OCI-LY1 (cell line): ENCODE measurements at regions not wholly inside any gene's neighbourhood (a gene's known extent, or its start where the extent isn't known, plus 50 kb on each side); places are given as distances from the start of the nearest gene placed in this dataset.

ENCODE experiments used
- EZH2 ChIP-seq: fragments of 200-600 bp; sonication (generic), shearing (Covaris generic); IDR thresholded peaks from 2 replicates; pipeline ENCODE4 v1.8.0; 2017; ENCODE audit warnings: borderline replicate concordance, mixed run types, mild to moderate bottlenecking, antibody characterized with exemption, low read length, moderate library complexity, mixed read lengths
- TF ChIP-seq, protein P1 (sequence below): fragments of 200-600 bp; sonication (generic), shearing (Covaris generic); IDR thresholded peaks from 2 replicates; pipeline ENCODE4 v1.5.1; 2017; ENCODE audit warnings: mild to moderate bottlenecking, antibody characterized with exemption, low read length, moderate library complexity, mixed read lengths

DNA sequence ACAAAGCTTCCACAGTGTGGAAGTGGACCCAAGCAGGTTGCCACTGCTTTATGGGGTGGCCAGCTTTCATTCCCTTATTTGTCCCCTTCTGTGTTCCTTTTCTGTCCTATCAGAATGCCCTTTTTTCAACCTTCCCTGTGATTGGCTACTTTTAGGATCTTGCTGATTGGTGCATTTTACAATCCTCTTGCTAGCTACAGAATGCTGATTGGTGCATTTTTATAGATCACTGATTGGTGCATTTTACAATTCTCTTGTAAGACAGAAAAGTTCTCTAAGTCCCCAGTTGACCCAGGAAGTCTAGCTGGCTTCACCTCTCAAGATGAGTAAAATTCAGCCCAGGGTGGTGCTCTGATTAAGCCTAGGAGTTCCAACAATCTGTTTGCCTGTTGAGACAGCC lies 157.2 kb upstream of the ERCC6L2 start:
- TF ChIP-seq, protein P1, sequence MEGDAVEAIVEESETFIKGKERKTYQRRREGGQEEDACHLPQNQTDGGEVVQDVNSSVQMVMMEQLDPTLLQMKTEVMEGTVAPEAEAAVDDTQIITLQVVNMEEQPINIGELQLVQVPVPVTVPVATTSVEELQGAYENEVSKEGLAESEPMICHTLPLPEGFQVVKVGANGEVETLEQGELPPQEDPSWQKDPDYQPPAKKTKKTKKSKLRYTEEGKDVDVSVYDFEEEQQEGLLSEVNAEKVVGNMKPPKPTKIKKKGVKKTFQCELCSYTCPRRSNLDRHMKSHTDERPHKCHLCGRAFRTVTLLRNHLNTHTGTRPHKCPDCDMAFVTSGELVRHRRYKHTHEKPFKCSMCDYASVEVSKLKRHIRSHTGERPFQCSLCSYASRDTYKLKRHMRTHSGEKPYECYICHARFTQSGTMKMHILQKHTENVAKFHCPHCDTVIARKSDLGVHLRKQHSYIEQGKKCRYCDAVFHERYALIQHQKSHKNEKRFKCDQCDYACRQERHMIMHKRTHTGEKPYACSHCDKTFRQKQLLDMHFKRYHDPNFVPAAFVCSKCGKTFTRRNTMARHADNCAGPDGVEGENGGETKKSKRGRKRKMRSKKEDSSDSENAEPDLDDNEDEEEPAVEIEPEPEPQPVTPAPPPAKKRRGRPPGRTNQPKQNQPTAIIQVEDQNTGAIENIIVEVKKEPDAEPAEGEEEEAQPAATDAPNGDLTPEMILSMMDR = no peak
- TF ChIP-seq EZH2 = no peak
